ENCODE measurements at regions not wholly inside any gene's neighbourhood (a gene's known extent, or its start where the extent isn't known, plus 50 kb on each side); places are given as distances from the start of the nearest gene placed in this dataset.

DNA sequence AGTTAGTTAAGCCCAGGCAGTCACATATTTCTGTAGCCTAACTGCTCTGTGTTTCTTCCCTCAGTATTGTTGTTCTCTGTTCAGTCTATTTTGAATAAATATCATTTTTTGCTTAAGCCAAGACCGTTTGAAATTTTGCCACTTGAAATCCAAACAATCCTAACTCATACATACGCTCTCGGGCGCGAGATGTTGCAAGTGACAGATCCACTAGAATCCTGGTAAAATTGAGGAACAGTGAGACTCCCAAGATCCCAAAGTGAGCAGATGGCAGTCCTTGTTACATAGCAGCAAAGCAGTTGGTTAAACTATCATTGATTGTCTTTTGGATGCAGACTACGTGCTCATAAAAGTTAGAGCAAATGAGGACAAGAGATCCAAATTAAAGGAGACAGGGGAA is 625.4 kb downstream of the TBL1XR1 start:
- Histone ChIP-seq H3K27me3 (replicated peaks in 2 of 5; ENCODE audit: control insufficient read depth in 4 of 5, insufficient read depth in 5 of 5, low read length in 4 of 5) (no peaks in the 10 kb centered on the region), H3K27ac (ENCODE audit: insufficient read depth in 1 of 2, low read depth in 1 of 2, low read length in 2 of 2, poor library complexity in 1 of 2, severe bottlenecking in 2 of 2) (no peak overlapping the region), H3K4me3 (ENCODE audit: control insufficient read depth in 1 of 7, extremely low read depth in 1 of 7, insufficient read depth in 4 of 7, low read depth in 2 of 7, low read length in 6 of 7) (no peak overlapping the region), H3K9me3 (ENCODE audit: control extremely low read depth in 1 of 5, control insufficient read depth in 4 of 5, insufficient read depth in 2 of 5, low read depth in 1 of 5, low read length in 4 of 5) (no peaks in the 10 kb centered on the region), H3K36me3 (ENCODE audit: control insufficient read depth in 4 of 4, insufficient read depth in 4 of 4, low read length in 3 of 4) (no peaks in the 10 kb centered on the region), H3K4me1 (ENCODE audit: control extremely low read depth in 1 of 4, control insufficient read depth in 4 of 4, insufficient read depth in 4 of 4, low read length in 3 of 4) (no peaks in the 10 kb centered on the region)
- POLR2A ChIA-PET = no interaction called here
- no peak for DNase-seq
- CTCF ChIA-PET = no interaction called here
- WGBS (ENCODE audit: insufficient coverage) = 98% methylated on average over 4 of the region's 6 CpGs

GRCh38 chr3:176570992-176571391 is 626.3 kb downstream of the TBL1XR1 start:
- H3K36me3 ChIP-seq (ENCODE audit: control insufficient read depth in 4 of 4, insufficient read depth in 4 of 4, low read length in 3 of 4) = no peaks in the 10 kb centered on the region
- no peaks in the 10 kb centered on the region for H3K9me3 ChIP-seq (ENCODE audit: control extremely low read depth in 1 of 5, control insufficient read depth in 4 of 5, insufficient read depth in 2 of 5, low read depth in 1 of 5, low read length in 4 of 5)
- ChIA-PET CTCF (no interaction called here), POLR2A (no interaction called here)
- no peak for DNase-seq
- no peak overlapping the region for H3K4me3 ChIP-seq (ENCODE audit: control insufficient read depth in 1 of 7, extremely low read depth in 1 of 7, insufficient read depth in 4 of 7, low read depth in 2 of 7, low read length in 6 of 7)
- no peaks in the 10 kb centered on the region for H3K4me1 ChIP-seq (ENCODE audit: control extremely low read depth in 1 of 4, control insufficient read depth in 4 of 4, insufficient read depth in 4 of 4, low read length in 3 of 4)
- no peak overlapping the region for H3K27ac ChIP-seq (ENCODE audit: insufficient read depth in 1 of 2, low read depth in 1 of 2, low read length in 2 of 2, poor library complexity in 1 of 2, severe bottlenecking in 2 of 2)
- WGBS (ENCODE audit: insufficient coverage) = 91% methylated on average over 5 of the region's 5 CpGs
- H3K27me3 ChIP-seq (replicated peaks in 2 of 5; ENCODE audit: control insufficient read depth in 4 of 5, insufficient read depth in 5 of 5, low read length in 4 of 5) = no peaks in the 10 kb centered on the region

- no peaks in the 10 kb centered on the region for H3K4me1 ChIP-seq (ENCODE audit: control extremely low read depth in 1 of 4, control insufficient read depth in 4 of 4, insufficient read depth in 4 of 4, low read length in 3 of 4)
- CTCF ChIA-PET = no interaction called here
- H3K4me3 ChIP-seq (ENCODE audit: control insufficient read depth in 1 of 7, extremely low read depth in 1 of 7, insufficient read depth in 4 of 7, low read depth in 2 of 7, low read length in 6 of 7) = no peak overlapping the region
- POLR2A ChIA-PET = no interaction called here
- WGBS (ENCODE audit: insufficient coverage) = 97% methylated on average over 3 of the region's 3 CpGs
- H3K9me3 ChIP-seq (ENCODE audit: control extremely low read depth in 1 of 5, control insufficient read depth in 4 of 5, insufficient read depth in 2 of 5, low read depth in 1 of 5, low read length in 4 of 5) = no peaks in the 10 kb centered on the region
- H3K27ac ChIP-seq (ENCODE audit: insufficient read depth in 1 of 2, low read depth in 1 of 2, low read length in 2 of 2, poor library complexity in 1 of 2, severe bottlenecking in 2 of 2) = no peak overlapping the region
- no peaks in the 10 kb centered on the region for H3K36me3 ChIP-seq (ENCODE audit: control insufficient read depth in 4 of 4, insufficient read depth in 4 of 4, low read length in 3 of 4)
- H3K27me3 ChIP-seq (replicated peaks in 2 of 5; ENCODE audit: control insufficient read depth in 4 of 5, insufficient read depth in 5 of 5, low read length in 4 of 5) = no peaks in the 10 kb centered on the region
- no peak for DNase-seq
These were observed 629.1 kb downstream of the TBL1XR1 start for GRCh38 chr3:176568189-176568588.

DNA sequence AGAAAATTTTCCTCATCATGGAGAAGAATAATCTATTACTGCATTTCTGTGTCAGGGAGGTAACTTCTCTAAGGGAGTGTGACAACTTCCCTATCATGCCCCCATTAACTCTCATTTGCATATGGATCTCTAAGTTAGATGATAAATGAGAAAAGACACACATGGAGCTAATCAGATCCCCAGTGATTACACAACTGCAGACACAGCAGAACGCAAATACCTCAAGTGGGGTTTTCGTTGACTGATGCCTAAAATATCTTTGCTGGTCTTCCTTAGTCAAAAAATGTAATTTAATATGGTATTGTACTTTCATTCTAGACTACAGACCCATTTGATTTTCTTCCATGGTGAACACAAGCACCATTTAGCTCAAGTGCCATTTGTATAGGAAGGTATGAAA is 630.5 kb downstream of the TBL1XR1 start:
- POLR2A ChIA-PET = no interaction called here
- Histone ChIP-seq H3K4me1 (ENCODE audit: control extremely low read depth in 1 of 4, control insufficient read depth in 4 of 4, insufficient read depth in 4 of 4, low read length in 3 of 4) (no peaks in the 10 kb centered on the region), H3K9me3 (ENCODE audit: control extremely low read depth in 1 of 5, control insufficient read depth in 4 of 5, insufficient read depth in 2 of 5, low read depth in 1 of 5, low read length in 4 of 5) (no peaks in the 10 kb centered on the region), H3K27ac (ENCODE audit: insufficient read depth in 1 of 2, low read depth in 1 of 2, low read length in 2 of 2, poor library complexity in 1 of 2, severe bottlenecking in 2 of 2) (no peak overlapping the region), H3K36me3 (ENCODE audit: control insufficient read depth in 4 of 4, insufficient read depth in 4 of 4, low read length in 3 of 4) (no peaks in the 10 kb centered on the region), H3K4me3 (ENCODE audit: control insufficient read depth in 1 of 7, extremely low read depth in 1 of 7, insufficient read depth in 4 of 7, low read depth in 2 of 7, low read length in 6 of 7) (no peak overlapping the region), H3K27me3 (replicated peaks in 2 of 5; ENCODE audit: control insufficient read depth in 4 of 5, insufficient read depth in 5 of 5, low read length in 4 of 5) (no peaks in the 10 kb centered on the region)
- no CpG with 5 or more reads among the region's 2 CpGs for WGBS (ENCODE audit: insufficient coverage)
- no peak for DNase-seq
- CTCF ChIA-PET = no interaction called here

GRCh38 chr3:176562331-176562730 is 635.0 kb downstream of the TBL1XR1 start:
- POLR2A ChIA-PET = no interaction called here
- no peaks in the 10 kb centered on the region for H3K27me3 ChIP-seq (replicated peaks in 2 of 5; ENCODE audit: control insufficient read depth in 4 of 5, insufficient read depth in 5 of 5, low read length in 4 of 5)
- no peak overlapping the region for H3K4me3 ChIP-seq (ENCODE audit: control insufficient read depth in 1 of 7, extremely low read depth in 1 of 7, insufficient read depth in 4 of 7, low read depth in 2 of 7, low read length in 6 of 7)
- CTCF ChIA-PET = no interaction called here
- DNase-seq = no peak
- 88% methylated on average over 1 of the region's 1 CpG for WGBS (ENCODE audit: insufficient coverage)
- H3K4me1 ChIP-seq (ENCODE audit: control extremely low read depth in 1 of 4, control insufficient read depth in 4 of 4, insufficient read depth in 4 of 4, low read length in 3 of 4) = no peaks in the 10 kb centered on the region
- H3K9me3 ChIP-seq (ENCODE audit: control extremely low read depth in 1 of 5, control insufficient read depth in 4 of 5, insufficient read depth in 2 of 5, low read depth in 1 of 5, low read length in 4 of 5) = no peaks in the 10 kb centered on the region
- H3K27ac ChIP-seq (ENCODE audit: insufficient read depth in 1 of 2, low read depth in 1 of 2, low read length in 2 of 2, poor library complexity in 1 of 2, severe bottlenecking in 2 of 2) = no peak overlapping the region
- H3K36me3 ChIP-seq (ENCODE audit: control insufficient read depth in 4 of 4, insufficient read depth in 4 of 4, low read length in 3 of 4) = no peaks in the 10 kb centered on the region

DNA sequence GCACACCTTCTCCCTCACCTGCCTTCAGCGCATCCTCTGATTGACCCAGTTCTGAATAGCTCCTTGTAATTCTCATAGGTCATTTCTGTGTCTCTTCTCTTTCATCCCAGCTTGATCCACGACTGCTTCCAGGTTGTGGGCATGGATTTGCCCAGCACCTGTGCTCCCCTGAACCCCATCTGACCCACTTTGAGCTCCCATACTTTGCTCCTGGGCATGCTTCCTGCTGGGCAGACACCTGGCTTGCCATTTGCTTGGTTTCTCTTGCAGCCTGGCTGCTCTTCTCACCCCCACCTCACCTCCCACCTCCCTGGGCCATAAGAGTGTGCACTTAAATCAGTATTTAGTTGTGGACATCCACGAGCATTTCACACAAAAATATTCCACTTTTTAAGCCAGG is 635.5 kb downstream of the TBL1XR1 start:
- DNase-seq = no peak
- 72% methylated on average over 2 of the region's 3 CpGs for WGBS (ENCODE audit: insufficient coverage)
- H3K27ac ChIP-seq (ENCODE audit: insufficient read depth in 1 of 2, low read depth in 1 of 2, low read length in 2 of 2, poor library complexity in 1 of 2, severe bottlenecking in 2 of 2) = no peak overlapping the region
- H3K4me1 ChIP-seq (ENCODE audit: control extremely low read depth in 1 of 4, control insufficient read depth in 4 of 4, insufficient read depth in 4 of 4, low read length in 3 of 4) = no peaks in the 10 kb centered on the region
- no peaks in the 10 kb centered on the region for H3K36me3 ChIP-seq (ENCODE audit: control insufficient read depth in 4 of 4, insufficient read depth in 4 of 4, low read length in 3 of 4)
- H3K9me3 ChIP-seq (ENCODE audit: control extremely low read depth in 1 of 5, control insufficient read depth in 4 of 5, insufficient read depth in 2 of 5, low read depth in 1 of 5, low read length in 4 of 5) = no peaks in the 10 kb centered on the region
- no peaks in the 10 kb centered on the region for H3K27me3 ChIP-seq (replicated peaks in 2 of 5; ENCODE audit: control insufficient read depth in 4 of 5, insufficient read depth in 5 of 5, low read length in 4 of 5)
- H3K4me3 ChIP-seq (ENCODE audit: control insufficient read depth in 1 of 7, extremely low read depth in 1 of 7, insufficient read depth in 4 of 7, low read depth in 2 of 7, low read length in 6 of 7) = no peak overlapping the region
- CTCF ChIA-PET = no interaction called here
- POLR2A ChIA-PET = no interaction called here

DNA sequence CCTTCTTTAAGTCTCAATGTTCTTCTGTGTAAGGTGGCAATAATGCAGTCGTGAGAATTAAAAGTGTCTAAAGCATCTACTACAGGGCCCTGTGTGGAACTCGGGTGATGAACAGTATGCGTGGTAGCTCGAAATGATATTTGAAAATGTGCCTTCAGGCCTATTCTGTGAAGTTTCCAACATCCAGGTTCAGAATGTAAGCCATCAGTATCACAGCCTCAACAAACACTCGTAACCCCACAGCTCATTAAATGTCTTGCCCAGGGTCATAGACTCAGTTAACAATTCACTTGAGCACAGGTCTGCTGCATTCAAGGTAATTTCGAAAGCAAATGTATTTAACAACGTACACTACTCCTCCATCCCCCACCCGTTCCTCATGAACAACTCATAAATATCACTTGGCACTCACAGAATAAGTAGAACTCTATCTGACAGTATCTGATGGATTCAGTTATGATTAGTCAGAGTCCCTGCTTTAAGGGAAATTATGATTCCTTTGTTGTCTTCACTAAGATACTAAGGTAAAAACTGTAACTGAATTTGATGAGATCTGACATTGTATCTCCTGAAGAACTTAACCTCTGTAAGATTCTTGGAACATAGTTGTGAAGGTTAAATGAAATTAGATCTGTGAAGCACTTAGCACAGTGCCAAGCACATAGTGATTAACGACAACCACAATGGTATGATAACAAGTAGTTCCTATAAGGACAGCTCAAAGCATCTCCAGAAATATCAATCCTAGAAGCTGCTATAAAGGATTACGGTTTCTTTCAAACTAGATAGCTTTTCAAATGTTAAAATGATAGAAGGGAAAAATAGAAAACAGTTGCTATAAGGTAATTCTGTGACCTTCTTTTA is 642.3 kb downstream of the TBL1XR1 start:
- H3K4me1 ChIP-seq (ENCODE audit: control extremely low read depth in 1 of 4, control insufficient read depth in 4 of 4, insufficient read depth in 4 of 4, low read length in 3 of 4) = no peaks in the 10 kb centered on the region
- ChIA-PET CTCF (no interaction called here), POLR2A (no interaction called here)
- H3K36me3 ChIP-seq (ENCODE audit: control insufficient read depth in 4 of 4, insufficient read depth in 4 of 4, low read length in 3 of 4) = no peaks in the 10 kb centered on the region
- H3K9me3 ChIP-seq (ENCODE audit: control extremely low read depth in 1 of 5, control insufficient read depth in 4 of 5, insufficient read depth in 2 of 5, low read depth in 1 of 5, low read length in 4 of 5) = no peaks in the 10 kb centered on the region
- no peaks in the 10 kb centered on the region for H3K27me3 ChIP-seq (replicated peaks in 2 of 5; ENCODE audit: control insufficient read depth in 4 of 5, insufficient read depth in 5 of 5, low read length in 4 of 5)
- 98% methylated on average over 8 of the region's 10 CpGs for WGBS (ENCODE audit: insufficient coverage)
- no peak overlapping the region for H3K4me3 ChIP-seq (ENCODE audit: control insufficient read depth in 1 of 7, extremely low read depth in 1 of 7, insufficient read depth in 4 of 7, low read depth in 2 of 7, low read length in 6 of 7)
- H3K27ac ChIP-seq (ENCODE audit: insufficient read depth in 1 of 2, low read depth in 1 of 2, low read length in 2 of 2, poor library complexity in 1 of 2, severe bottlenecking in 2 of 2) = no peak overlapping the region
- DNase-seq = no peak
